ENCODE measurements at regions not wholly inside any gene's neighbourhood (a gene's known extent, or its start where the extent isn't known, plus 50 kb on each side); places are given as distances from the start of the nearest gene placed in this dataset.

DNA sequence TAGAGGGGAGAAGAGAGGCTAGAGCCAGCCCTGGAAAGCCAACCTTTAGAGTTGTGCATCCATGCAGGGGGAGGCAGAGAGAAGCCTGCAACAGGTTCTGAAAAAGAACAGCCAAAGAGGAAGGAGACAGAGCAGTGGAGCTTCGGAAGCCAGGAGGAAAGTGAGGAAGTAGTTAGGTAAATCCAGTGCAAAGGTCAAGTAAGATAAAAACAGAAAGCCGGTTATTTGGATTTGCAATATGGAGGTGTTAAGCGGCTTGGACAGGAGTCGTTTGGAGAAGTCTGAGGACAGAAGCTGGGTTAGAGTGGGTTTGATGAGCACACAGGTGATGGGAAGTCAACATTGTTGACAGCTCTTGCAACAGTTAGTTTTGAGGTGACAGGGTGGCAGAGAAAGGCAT is 53.5 kb upstream of the FLT1 start:
- Histone ChIP-seq H3K9me3 (ENCODE audit: low read depth) (no peaks in the 10 kb centered on the region), H3K27ac (no peak overlapping the region), H3K9me2 (ENCODE audit: insufficient read depth) (no peaks in the 10 kb centered on the region; the same call in 1 of the 2 replicates), H3K36me3 (ENCODE audit: low read depth) (no peaks in the 10 kb centered on the region), H3K4me3 (no peak overlapping the region), H3K79me2 (ENCODE audit: insufficient read depth) (no peaks in the 10 kb centered on the region), H3K27me3 (replicated peaks; ENCODE audit: insufficient read depth) (no peaks in the 10 kb centered on the region), H3K4me2 (ENCODE audit: unreplicated experiment) (no peak overlapping the region), H3K9ac (no peak overlapping the region), H2AFZ (no peak overlapping the region), H4K20me1 (ENCODE audit: insufficient read depth) (no peaks in the 10 kb centered on the region), H3K4me1 (ENCODE audit: insufficient read depth) (0 out of 2 replicates have a peak, but pooled peaks cover 4% of the 10 kb centered on the region), H3F3A (ENCODE audit: insufficient read depth) (no peaks in the 10 kb centered on the region)
- DNase-seq = no peak
- in situ Hi-C loops (cut with MboI) = no loop called here
- TF ChIP-seq EZH2phosphoT487 (IDR thresholded peaks at IDR 0.05; ENCODE audit: insufficient read depth, low read depth) = no peak
- no peak for TF ChIP-seq EZH2 (IDR thresholded peaks at IDR 0.05; ENCODE audit: insufficient read depth, poor library complexity, severe bottlenecking)
- WGBS, 2 experiments (ENCODE audit: low coverage in 1 of 2, low lambda C conversion rate in 2 of 2, missing lambda C conversion rate in 2 of 2) = 72 to 74% methylated on average over 4 of the region's 4 CpGs

GRCh38 chr13:28545583-28546333 is 50.8 kb upstream of the FLT1 start:
- in situ Hi-C loops (cut with MboI) = no loop called here
- H3K27ac ChIP-seq = no peak overlapping the region
- TF ChIP-seq EZH2 (IDR thresholded peaks at IDR 0.05; ENCODE audit: insufficient read depth, poor library complexity, severe bottlenecking) (no peak), EZH2phosphoT487 (IDR thresholded peaks at IDR 0.05; ENCODE audit: insufficient read depth, low read depth) (no peak)
- no peaks in the 10 kb centered on the region for H3K36me3 ChIP-seq (ENCODE audit: low read depth)
- no peaks in the 10 kb centered on the region for H3K9me2 ChIP-seq (ENCODE audit: insufficient read depth)
- WGBS, 2 experiments (ENCODE audit: low coverage in 1 of 2, low lambda C conversion rate in 2 of 2, missing lambda C conversion rate in 2 of 2) = 52 to 59% methylated on average over 5 of the region's 5 CpGs
- no peaks in the 10 kb centered on the region for H3K27me3 ChIP-seq (replicated peaks; ENCODE audit: insufficient read depth)
- no peak overlapping the region for H3K9ac ChIP-seq
- no peak overlapping the region for H2AFZ ChIP-seq
- H3K79me2 ChIP-seq (ENCODE audit: insufficient read depth) = no peaks in the 10 kb centered on the region
- H3K9me3 ChIP-seq (ENCODE audit: low read depth) = no peaks in the 10 kb centered on the region
- no peak for DNase-seq
- H3K4me1 ChIP-seq (ENCODE audit: insufficient read depth) = no peaks in the 10 kb centered on the region
- no peak overlapping the region for H3K4me2 ChIP-seq (ENCODE audit: unreplicated experiment)
- no peak overlapping the region for H3K4me3 ChIP-seq
- no peaks in the 10 kb centered on the region for H3F3A ChIP-seq (ENCODE audit: insufficient read depth)
- H4K20me1 ChIP-seq (ENCODE audit: insufficient read depth) = no peaks in the 10 kb centered on the region
